Ascending aorta (tissue), 2 donors: ENCODE measurements at regions not wholly inside any gene's neighbourhood (a gene's known extent, or its start where the extent isn't known, plus 50 kb on each side); places are given as distances from the start of the nearest gene placed in this dataset.

Experiments used
- DNase-seq, 2 donors: peaks; one replicate each; pipeline ENCODE4 v3.0.0-alpha.2; 2019; ENCODE audit warnings: low spot score in 2 of 2
- H3K27ac ChIP-seq, 2 donors: fragments of 200-600 bp; sonication (generic); one replicate each; pipeline ENCODE4 v1.5.1; 2016 to 2017; ENCODE audit warnings: mild to moderate bottlenecking in 1 of 2
- H3K27me3 ChIP-seq: fragments of 200-600 bp; sonication (generic); one replicate; pipeline ENCODE4 v1.5.1; 2017
- H3K36me3 ChIP-seq, 2 donors: fragments of 200-600 bp; sonication (generic); one replicate each; pipeline ENCODE4 v1.5.1; 2016
- H3K4me1 ChIP-seq, 2 donors: fragments of 200-600 bp; sonication (generic); one replicate each; pipeline ENCODE4 v1.5.1; 2016 to 2017; ENCODE audit warnings: mild to moderate bottlenecking in 1 of 2
- H3K4me3 ChIP-seq, 2 donors: fragments of 200-600 bp; sonication (generic); one replicate each; pipeline ENCODE4 v1.5.1; 2016 to 2017; ENCODE audit warnings: mild to moderate bottlenecking in 1 of 2
- H3K9me3 ChIP-seq, 2 donors: fragments of 200-600 bp; sonication (generic); one replicate each; pipeline ENCODE4 v1.5.1; 2016
- intact Hi-C: fragments of 100-400 bp; cut with DNase I; formaldehyde crosslinking; loops from one replicate; pipeline ENCODE4 v1.15.1; 2023
- TF ChIP-seq, protein P1 (sequence below), 3 experiments: fragments of 200-600 bp in 2 of 3; fragments of 450-650 bp in 1 of 3; sonication (generic) in 2 of 3; IDR thresholded peaks; one replicate each; pipeline ENCODE4 v1.5.1; 2016 to 2019; ENCODE audit warnings: antibody characterized with exemption in 3 of 3, mild to moderate bottlenecking in 1 of 3, moderate library complexity in 1 of 3

GRCh38 chr6:4651831-4652467 lies 124.3 kb upstream of the CDYL start:
- Histone ChIP-seq H3K36me3 (no peaks in the 10 kb centered on the region), H3K27ac (no peak overlapping the region), H3K4me1 (peaks cover 0 to 4% of the 10 kb centered on the region in 2 donors), H3K4me3 (no peak overlapping the region), H3K9me3 (no peaks in the 10 kb centered on the region), H3K27me3 (no peaks in the 10 kb centered on the region)
- DNase-seq: no peak
- TF ChIP-seq, protein P1, sequence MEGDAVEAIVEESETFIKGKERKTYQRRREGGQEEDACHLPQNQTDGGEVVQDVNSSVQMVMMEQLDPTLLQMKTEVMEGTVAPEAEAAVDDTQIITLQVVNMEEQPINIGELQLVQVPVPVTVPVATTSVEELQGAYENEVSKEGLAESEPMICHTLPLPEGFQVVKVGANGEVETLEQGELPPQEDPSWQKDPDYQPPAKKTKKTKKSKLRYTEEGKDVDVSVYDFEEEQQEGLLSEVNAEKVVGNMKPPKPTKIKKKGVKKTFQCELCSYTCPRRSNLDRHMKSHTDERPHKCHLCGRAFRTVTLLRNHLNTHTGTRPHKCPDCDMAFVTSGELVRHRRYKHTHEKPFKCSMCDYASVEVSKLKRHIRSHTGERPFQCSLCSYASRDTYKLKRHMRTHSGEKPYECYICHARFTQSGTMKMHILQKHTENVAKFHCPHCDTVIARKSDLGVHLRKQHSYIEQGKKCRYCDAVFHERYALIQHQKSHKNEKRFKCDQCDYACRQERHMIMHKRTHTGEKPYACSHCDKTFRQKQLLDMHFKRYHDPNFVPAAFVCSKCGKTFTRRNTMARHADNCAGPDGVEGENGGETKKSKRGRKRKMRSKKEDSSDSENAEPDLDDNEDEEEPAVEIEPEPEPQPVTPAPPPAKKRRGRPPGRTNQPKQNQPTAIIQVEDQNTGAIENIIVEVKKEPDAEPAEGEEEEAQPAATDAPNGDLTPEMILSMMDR (IDR thresholded peaks at IDR 0.05): no peak
- intact Hi-C loops: no loop called here

DNA sequence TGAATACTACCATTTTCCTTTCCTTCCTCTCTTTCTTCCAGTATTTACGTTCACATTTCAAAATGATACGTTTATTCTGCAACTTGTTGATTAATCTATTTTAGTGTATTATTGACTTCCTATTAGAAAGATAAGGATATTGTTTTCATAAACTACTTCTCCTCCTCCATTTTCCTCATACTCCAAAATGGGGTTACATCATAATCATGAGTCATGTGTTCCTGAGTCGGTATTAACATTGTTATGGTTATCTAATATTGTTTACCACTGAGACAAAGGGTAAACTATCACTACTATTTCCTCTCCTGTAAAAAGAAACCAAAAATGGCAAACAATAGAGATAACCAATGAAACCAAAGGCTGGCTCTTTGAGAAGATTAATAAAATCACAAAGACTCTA lies 126.5 kb upstream of the CDYL start:
- Histone ChIP-seq H3K4me1 (peaks cover 0 to 4% of the 10 kb centered on the region in 2 donors), H3K27ac (no peak overlapping the region), H3K36me3 (no peaks in the 10 kb centered on the region), H3K9me3 (no peaks in the 10 kb centered on the region), H3K27me3 (no peaks in the 10 kb centered on the region), H3K4me3 (no peak overlapping the region)
- TF ChIP-seq, protein P1 (IDR thresholded peaks at IDR 0.05): no peak
- DNase-seq: no peak
- intact Hi-C loops: no loop called here

DNA sequence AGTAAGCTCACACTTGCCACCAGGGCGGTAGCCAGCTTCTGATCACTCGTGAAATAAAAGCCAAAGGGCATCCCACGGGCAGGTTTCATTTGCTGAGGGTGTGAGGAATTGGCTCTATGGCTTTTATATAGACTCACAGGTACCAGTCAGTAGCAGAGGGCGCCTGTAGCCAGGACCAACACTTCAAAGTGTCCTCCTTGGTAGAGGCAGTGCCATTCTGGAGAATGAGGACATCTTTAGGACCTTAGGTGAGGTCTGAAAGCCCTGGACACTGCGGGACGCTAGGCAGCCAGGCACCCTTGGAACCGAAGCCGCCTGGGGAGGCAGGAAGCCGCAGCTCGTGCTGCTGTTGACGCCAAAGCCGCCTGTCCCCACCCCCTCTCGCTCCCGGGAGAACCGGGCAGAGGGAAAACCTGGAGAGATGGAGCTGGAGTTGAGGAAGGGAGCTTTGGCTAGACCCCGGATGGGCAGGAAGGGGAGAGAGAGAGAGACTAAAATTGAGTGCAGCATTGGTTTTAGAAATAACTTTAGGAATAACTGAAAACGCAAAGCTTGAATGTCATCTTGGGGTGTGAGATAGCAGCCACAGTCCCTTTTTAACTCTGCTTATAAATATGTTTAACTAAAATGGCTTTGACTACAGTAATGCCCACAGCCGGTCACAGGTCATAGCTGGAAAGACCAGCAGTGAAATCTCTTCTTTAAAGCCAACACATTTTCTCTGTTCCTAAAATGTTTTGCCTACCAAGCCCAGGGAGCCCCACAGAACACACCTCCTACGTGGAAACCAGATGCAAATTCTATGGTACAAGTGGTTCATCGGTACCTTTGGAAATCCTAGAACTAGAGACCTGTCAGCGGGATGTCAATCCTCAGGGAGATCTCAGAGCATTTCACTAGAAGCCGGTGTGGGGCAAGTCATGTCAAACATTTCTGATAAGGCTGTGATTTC lies 128.5 kb upstream of the CDYL start:
- TF ChIP-seq, protein P1 (IDR thresholded peaks at IDR 0.05): no peak

DNA sequence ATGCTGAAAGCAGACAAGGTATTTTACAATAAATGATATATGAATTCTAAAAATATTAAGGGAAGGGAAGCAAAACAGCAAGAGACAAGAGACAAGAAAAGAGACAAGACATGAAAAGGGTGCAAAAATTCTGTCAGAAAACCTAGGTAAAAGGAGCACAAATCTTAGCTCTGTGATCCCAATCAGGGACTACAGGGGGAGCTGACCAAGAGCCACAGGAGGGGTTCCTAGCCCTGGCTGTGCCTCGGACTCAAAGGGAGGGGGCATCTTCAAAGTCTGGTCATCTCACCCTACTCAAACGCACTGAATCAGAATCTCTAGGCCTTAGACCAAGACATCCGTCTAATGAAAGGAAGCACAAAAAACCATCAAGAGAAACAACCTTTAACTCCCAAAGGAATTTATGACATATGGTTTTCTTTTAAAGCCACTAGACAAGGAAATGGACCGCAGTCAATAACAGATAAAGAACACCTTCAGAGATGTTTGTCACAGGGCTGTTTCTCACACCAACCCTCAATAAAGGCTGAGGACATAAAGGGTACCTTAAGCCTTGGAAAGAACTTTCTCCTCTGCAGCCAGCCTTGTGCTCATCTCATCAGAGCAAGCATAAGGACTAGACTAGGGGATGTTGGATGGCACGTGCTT lies 130.4 kb upstream of the CDYL start:
- Histone ChIP-seq H3K27ac (no peak overlapping the region), H3K36me3 (no peaks in the 10 kb centered on the region), H3K9me3 (no peaks in the 10 kb centered on the region), H3K27me3 (no peaks in the 10 kb centered on the region), H3K4me1 (peaks cover 0 to 4% of the 10 kb centered on the region in 2 donors), H3K4me3 (no peak overlapping the region)
- intact Hi-C loops: no loop called here
- TF ChIP-seq, protein P1 (IDR thresholded peaks at IDR 0.05): no peak
- no peak for DNase-seq

More for the DNA sequence above, 128.5 kb upstream of the CDYL start:
- no peak overlapping the region for H3K27ac ChIP-seq
- H3K27me3 ChIP-seq: no peaks in the 10 kb centered on the region
- DNase-seq: peak; percentile 18 to 80
- H3K4me3 ChIP-seq: peak overlapping the region; percentile 35 to 56
- no peaks in the 10 kb centered on the region for H3K9me3 ChIP-seq
- H3K36me3 ChIP-seq: no peaks in the 10 kb centered on the region
- peaks cover 0 to 4% of the 10 kb centered on the region in 2 donors for H3K4me1 ChIP-seq
- intact Hi-C loops: loop anchor here (1.0 kb wide), 1 partner anchor 129 kb away; the partner anchor contains the start of gene CDYL

- DNase-seq: no peak
- H3K9me3 ChIP-seq: no peaks in the 10 kb centered on the region
- H3K27ac ChIP-seq: no peak overlapping the region
- no peaks in the 10 kb centered on the region for H3K36me3 ChIP-seq
- TF ChIP-seq, protein P1 (IDR thresholded peaks at IDR 0.05): no peak
- no peaks in the 10 kb centered on the region for H3K27me3 ChIP-seq
- peaks cover 0 to 4% of the 10 kb centered on the region in 2 donors for H3K4me1 ChIP-seq
- intact Hi-C loops: no loop called here
- no peak overlapping the region for H3K4me3 ChIP-seq
These were observed 131.2 kb upstream of the CDYL start for GRCh38 chr6:4644996-4645395.
